DND-41 (cell line): ENCODE measurements at regions not wholly inside any gene's neighbourhood (a gene's known extent, or its start where the extent isn't known, plus 50 kb on each side); places are given as distances from the start of the nearest gene placed in this dataset.

Experiments
- CTCF ChIP-seq: IDR thresholded peaks from 2 replicates; pipeline ENCODE4 v1.5.1; 2012; ENCODE audit warnings: borderline replicate concordance, low read length, moderate library complexity, mild to moderate bottlenecking; ENCODE audit not compliant: poor library complexity, severe bottlenecking; ENCODE audit errors: extremely low read depth
- EZH2 ChIP-seq: IDR thresholded peaks from 3 replicates; pipeline ENCODE4 v1.6.1; 2012; ENCODE audit warnings: borderline replicate concordance, low read depth, mild to moderate bottlenecking, moderate library complexity, low read length, inconsistent platforms; ENCODE audit not compliant: severe bottlenecking

GRCh38 chr5:124192716-124193115, 553.7 kb downstream of the ZNF608 start:
- TF ChIP-seq CTCF (no peak), EZH2 (no peak)
